ENCODE measurements at regions not wholly inside any gene's neighbourhood (a gene's known extent, or its start where the extent isn't known, plus 50 kb on each side); places are given as distances from the start of the nearest gene placed in this dataset.

- TF ChIP-seq, protein P1, sequence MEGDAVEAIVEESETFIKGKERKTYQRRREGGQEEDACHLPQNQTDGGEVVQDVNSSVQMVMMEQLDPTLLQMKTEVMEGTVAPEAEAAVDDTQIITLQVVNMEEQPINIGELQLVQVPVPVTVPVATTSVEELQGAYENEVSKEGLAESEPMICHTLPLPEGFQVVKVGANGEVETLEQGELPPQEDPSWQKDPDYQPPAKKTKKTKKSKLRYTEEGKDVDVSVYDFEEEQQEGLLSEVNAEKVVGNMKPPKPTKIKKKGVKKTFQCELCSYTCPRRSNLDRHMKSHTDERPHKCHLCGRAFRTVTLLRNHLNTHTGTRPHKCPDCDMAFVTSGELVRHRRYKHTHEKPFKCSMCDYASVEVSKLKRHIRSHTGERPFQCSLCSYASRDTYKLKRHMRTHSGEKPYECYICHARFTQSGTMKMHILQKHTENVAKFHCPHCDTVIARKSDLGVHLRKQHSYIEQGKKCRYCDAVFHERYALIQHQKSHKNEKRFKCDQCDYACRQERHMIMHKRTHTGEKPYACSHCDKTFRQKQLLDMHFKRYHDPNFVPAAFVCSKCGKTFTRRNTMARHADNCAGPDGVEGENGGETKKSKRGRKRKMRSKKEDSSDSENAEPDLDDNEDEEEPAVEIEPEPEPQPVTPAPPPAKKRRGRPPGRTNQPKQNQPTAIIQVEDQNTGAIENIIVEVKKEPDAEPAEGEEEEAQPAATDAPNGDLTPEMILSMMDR (IDR thresholded peaks at IDR 0.05) = no peak
- TF ChIP-seq POLR2A (IDR thresholded peaks at IDR 0.05) = no peak
These were observed 107.7 kb upstream of the EEPD1 start for GRCh38 chr7:36045326-36045725.
